Keratinocyte (primary cell): ENCODE measurements at regions not wholly inside any gene's neighbourhood (a gene's known extent, or its start where the extent isn't known, plus 50 kb on each side); places are given as distances from the start of the nearest gene placed in this dataset.

ENCODE experiments used
- EZH2 ChIP-seq: IDR thresholded peaks from one replicate; pipeline ENCODE4 v1.6.1; 2012; ENCODE audit warnings: inconsistent platforms, mild to moderate bottlenecking, low read length, moderate library complexity
- TF ChIP-seq, protein P1 (sequence below), 3 experiments: IDR thresholded peaks in 1 of 3; conservative IDR thresholded peaks in 1 of 3; optimal IDR thresholded peaks in 1 of 3; 2 replicates in 2 of 3; 3 replicates in 1 of 3; pipeline versions ENCODE3 to v1.5.1; 2011; ENCODE audit warnings: low read length in 3 of 3, mild to moderate bottlenecking in 3 of 3, moderate library complexity in 2 of 3, control low read depth in 1 of 3, inconsistent platforms in 1 of 3; ENCODE audit not compliant: insufficient read depth in 2 of 3; ENCODE audit errors: extremely low read depth in 1 of 3

DNA sequence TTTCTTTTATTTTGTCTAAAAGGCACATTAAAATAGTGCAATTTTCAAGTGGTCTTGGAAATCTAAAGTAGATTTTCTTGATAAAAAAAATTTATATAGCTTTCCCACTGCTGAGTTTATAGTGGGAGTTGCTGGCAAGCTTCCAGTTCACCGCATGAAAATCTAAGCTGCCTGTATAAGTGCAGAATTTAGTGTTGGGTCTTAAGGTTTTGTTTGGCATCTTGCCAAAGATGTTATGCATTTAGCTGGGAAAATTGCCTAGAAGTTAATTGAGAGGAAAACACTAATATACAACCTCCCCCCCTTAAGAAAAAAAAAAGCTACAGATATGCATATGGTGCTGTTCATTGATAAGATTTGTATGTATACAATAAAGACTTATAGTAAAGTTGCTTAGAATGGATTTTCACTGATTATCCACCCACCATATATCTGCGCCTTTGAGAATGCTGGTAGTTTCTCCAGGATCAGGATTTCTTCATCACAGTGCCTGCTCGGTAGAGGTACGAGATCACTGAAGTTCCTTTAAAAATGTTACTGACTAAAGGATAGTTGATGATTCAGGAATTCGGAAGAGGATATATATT lies 803.2 kb upstream of the POU3F3 start:
- TF ChIP-seq, protein P1, sequence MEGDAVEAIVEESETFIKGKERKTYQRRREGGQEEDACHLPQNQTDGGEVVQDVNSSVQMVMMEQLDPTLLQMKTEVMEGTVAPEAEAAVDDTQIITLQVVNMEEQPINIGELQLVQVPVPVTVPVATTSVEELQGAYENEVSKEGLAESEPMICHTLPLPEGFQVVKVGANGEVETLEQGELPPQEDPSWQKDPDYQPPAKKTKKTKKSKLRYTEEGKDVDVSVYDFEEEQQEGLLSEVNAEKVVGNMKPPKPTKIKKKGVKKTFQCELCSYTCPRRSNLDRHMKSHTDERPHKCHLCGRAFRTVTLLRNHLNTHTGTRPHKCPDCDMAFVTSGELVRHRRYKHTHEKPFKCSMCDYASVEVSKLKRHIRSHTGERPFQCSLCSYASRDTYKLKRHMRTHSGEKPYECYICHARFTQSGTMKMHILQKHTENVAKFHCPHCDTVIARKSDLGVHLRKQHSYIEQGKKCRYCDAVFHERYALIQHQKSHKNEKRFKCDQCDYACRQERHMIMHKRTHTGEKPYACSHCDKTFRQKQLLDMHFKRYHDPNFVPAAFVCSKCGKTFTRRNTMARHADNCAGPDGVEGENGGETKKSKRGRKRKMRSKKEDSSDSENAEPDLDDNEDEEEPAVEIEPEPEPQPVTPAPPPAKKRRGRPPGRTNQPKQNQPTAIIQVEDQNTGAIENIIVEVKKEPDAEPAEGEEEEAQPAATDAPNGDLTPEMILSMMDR (optimal IDR thresholded peaks at IDR 0.05 in 1 of 3, IDR thresholded peaks at IDR 0.05 in 1 of 3, conservative IDR thresholded peaks at IDR 0.05 in 1 of 3; ENCODE audit: extremely low read depth in 1 of 3, insufficient read depth in 2 of 3, low read length in 3 of 3), result no peak
- TF ChIP-seq EZH2, result no peak
